GM21526 (cell line): ENCODE measurements at regions not wholly inside any gene's neighbourhood (a gene's known extent, or its start where the extent isn't known, plus 50 kb on each side); places are given as distances from the start of the nearest gene placed in this dataset.

ENCODE experiments used
- ATAC-seq: cut with Tn5 transposase; IDR thresholded peaks from one replicate; pipeline ENCODE4 v1.9.1; 2021; ENCODE audit warnings: moderate library complexity; ENCODE audit not compliant: unreplicated experiment, low FRiP score

GRCh38 chr12:127178463-127178862 lies 1088.5 kb upstream of the TMEM132C start:
- no peak for ATAC-seq

- no peak for ATAC-seq
Measured at GRCh38 chr12:127179176-127179575, 1087.8 kb upstream of the TMEM132C start.

GRCh38 chr12:127182018-127182417 lies 1085.0 kb upstream of the TMEM132C start:
- no peak for ATAC-seq

- no peak for ATAC-seq
Measured at GRCh38 chr12:127189992-127190391, 1077.0 kb upstream of the TMEM132C start.

- ATAC-seq = no peak
Measured at GRCh38 chr12:127191129-127191528, 1075.8 kb upstream of the TMEM132C start.

- ATAC-seq = no peak
Measured at GRCh38 chr12:127192391-127192790, 1074.6 kb upstream of the TMEM132C start.

- no peak for ATAC-seq
Measured at GRCh38 chr12:127193341-127193740, 1073.6 kb upstream of the TMEM132C start.

- ATAC-seq = no peak
Measured at GRCh38 chr12:127194176-127194575, 1072.8 kb upstream of the TMEM132C start.

- ATAC-seq = no peak
Measured at GRCh38 chr12:127205781-127206555, 1061.0 kb upstream of the TMEM132C start.

GRCh38 chr12:127209318-127209717 lies 1057.7 kb upstream of the TMEM132C start:
- ATAC-seq = no peak

GRCh38 chr12:127214186-127214585 lies 1052.8 kb upstream of the TMEM132C start:
- ATAC-seq = no peak

- no peak for ATAC-seq
Measured at GRCh38 chr12:127223011-127223410, 1044.0 kb upstream of the TMEM132C start.

- no peak for ATAC-seq
Measured at GRCh38 chr12:127223731-127224130, 1043.2 kb upstream of the TMEM132C start.

- ATAC-seq = no peak
Measured at GRCh38 chr12:127230843-127231260, 1036.1 kb upstream of the TMEM132C start.

GRCh38 chr12:127231371-127231770 lies 1035.6 kb upstream of the TMEM132C start:
- no peak for ATAC-seq

- no peak for ATAC-seq
Measured at GRCh38 chr12:127233016-127233415, 1034.0 kb upstream of the TMEM132C start.

GRCh38 chr12:127235761-127236160 lies 1031.2 kb upstream of the TMEM132C start:
- ATAC-seq = no peak

- no peak for ATAC-seq
Measured at GRCh38 chr12:127236491-127236890, 1030.5 kb upstream of the TMEM132C start.

- ATAC-seq = no peak
Measured at GRCh38 chr12:127237151-127237550, 1029.8 kb upstream of the TMEM132C start.

- ATAC-seq = no peak
Measured at GRCh38 chr12:127238107-127238506, 1028.9 kb upstream of the TMEM132C start.

- no peak for ATAC-seq
Measured at GRCh38 chr12:127239781-127240180, 1027.2 kb upstream of the TMEM132C start.

GRCh38 chr12:127240249-127240929 lies 1026.6 kb upstream of the TMEM132C start:
- ATAC-seq = no peak
